ENCODE measurements at regions not wholly inside any gene's neighbourhood (a gene's known extent, or its start where the extent isn't known, plus 50 kb on each side); places are given as distances from the start of the nearest gene placed in this dataset.

GRCh38 chr6:43953256-43953655 is 174.0 kb downstream of the MRPL14 start:
- in situ Hi-C loops (cut with MboI; ENCODE audit: low sequenced_read_pairs): loop anchor here (5.0 to 10.0 kb wide), 2 partner anchors 104 to 178 kb away; partner anchors contain the start of gene VEGFA

- in situ Hi-C loops (cut with MboI; ENCODE audit: low sequenced_read_pairs): loop anchor here (5.0 to 10.0 kb wide), 2 partner anchors 105 to 178 kb away; partner anchors contain the start of gene VEGFA
Measured at GRCh38 chr6:43952746-43953145, 174.5 kb downstream of the MRPL14 start.

- in situ Hi-C loops (cut with MboI; ENCODE audit: low sequenced_read_pairs): loop anchor here (5.0 to 10.0 kb wide), 2 partner anchors 105 to 177 kb away; partner anchors contain the start of gene VEGFA
Measured at GRCh38 chr6:43951756-43952675, 175.2 kb downstream of the MRPL14 start.

GRCh38 chr6:43951063-43951755 is 176.0 kb downstream of the MRPL14 start:
- in situ Hi-C loops (cut with MboI; ENCODE audit: low sequenced_read_pairs): loop anchor here (5.0 to 10.0 kb wide), 2 partner anchors 106 to 176 kb away; partner anchors contain the start of gene VEGFA

- in situ Hi-C loops (cut with MboI; ENCODE audit: low sequenced_read_pairs): loop anchor here (5.0 to 10.0 kb wide), 2 partner anchors 107 to 176 kb away; partner anchors contain the start of gene VEGFA
Measured at GRCh38 chr6:43950731-43951062, 176.6 kb downstream of the MRPL14 start.

- in situ Hi-C loops (cut with MboI; ENCODE audit: low sequenced_read_pairs): loop anchor here (5.0 to 10.0 kb wide), 2 partner anchors 107 to 175 kb away; partner anchors contain the start of gene VEGFA
Measured at GRCh38 chr6:43950051-43950605, 177.1 kb downstream of the MRPL14 start.

GRCh38 chr6:43949551-43949991 is 177.7 kb downstream of the MRPL14 start:
- in situ Hi-C loops (cut with MboI; ENCODE audit: low sequenced_read_pairs): no loop called here

GRCh38 chr6:43948527-43949485 is 178.4 kb downstream of the MRPL14 start:
- in situ Hi-C loops (cut with MboI; ENCODE audit: low sequenced_read_pairs): no loop called here

- in situ Hi-C loops (cut with MboI; ENCODE audit: low sequenced_read_pairs): no loop called here
Measured at GRCh38 chr6:43947860-43948259, 177.8 kb downstream of the VEGFA start.

GRCh38 chr6:43946641-43947363 is 176.8 kb downstream of the VEGFA start:
- in situ Hi-C loops (cut with MboI; ENCODE audit: low sequenced_read_pairs): no loop called here

- in situ Hi-C loops (cut with MboI; ENCODE audit: low sequenced_read_pairs): no loop called here
Measured at GRCh38 chr6:43945768-43946080, 175.7 kb downstream of the VEGFA start.

- in situ Hi-C loops (cut with MboI; ENCODE audit: low sequenced_read_pairs): no loop called here
Measured at GRCh38 chr6:43944908-43945767, 175.1 kb downstream of the VEGFA start.

GRCh38 chr6:43943781-43944250 is 173.8 kb downstream of the VEGFA start:
- in situ Hi-C loops (cut with MboI; ENCODE audit: low sequenced_read_pairs): no loop called here

GRCh38 chr6:43943099-43943766 is 173.2 kb downstream of the VEGFA start:
- in situ Hi-C loops (cut with MboI; ENCODE audit: low sequenced_read_pairs): no loop called here

- in situ Hi-C loops (cut with MboI; ENCODE audit: low sequenced_read_pairs): no loop called here
Measured at GRCh38 chr6:43942616-43943015, 172.6 kb downstream of the VEGFA start.

- in situ Hi-C loops (cut with MboI; ENCODE audit: low sequenced_read_pairs): no loop called here
Measured at GRCh38 chr6:43942011-43942442, 172.0 kb downstream of the VEGFA start.

- in situ Hi-C loops (cut with MboI; ENCODE audit: low sequenced_read_pairs): no loop called here
Measured at GRCh38 chr6:43941174-43941573, 171.2 kb downstream of the VEGFA start.

Data from HL-60/S4 (cell line).